ENCODE measurements at regions not wholly inside any gene's neighbourhood (a gene's known extent, or its start where the extent isn't known, plus 50 kb on each side); places are given as distances from the start of the nearest gene placed in this dataset.

DNA sequence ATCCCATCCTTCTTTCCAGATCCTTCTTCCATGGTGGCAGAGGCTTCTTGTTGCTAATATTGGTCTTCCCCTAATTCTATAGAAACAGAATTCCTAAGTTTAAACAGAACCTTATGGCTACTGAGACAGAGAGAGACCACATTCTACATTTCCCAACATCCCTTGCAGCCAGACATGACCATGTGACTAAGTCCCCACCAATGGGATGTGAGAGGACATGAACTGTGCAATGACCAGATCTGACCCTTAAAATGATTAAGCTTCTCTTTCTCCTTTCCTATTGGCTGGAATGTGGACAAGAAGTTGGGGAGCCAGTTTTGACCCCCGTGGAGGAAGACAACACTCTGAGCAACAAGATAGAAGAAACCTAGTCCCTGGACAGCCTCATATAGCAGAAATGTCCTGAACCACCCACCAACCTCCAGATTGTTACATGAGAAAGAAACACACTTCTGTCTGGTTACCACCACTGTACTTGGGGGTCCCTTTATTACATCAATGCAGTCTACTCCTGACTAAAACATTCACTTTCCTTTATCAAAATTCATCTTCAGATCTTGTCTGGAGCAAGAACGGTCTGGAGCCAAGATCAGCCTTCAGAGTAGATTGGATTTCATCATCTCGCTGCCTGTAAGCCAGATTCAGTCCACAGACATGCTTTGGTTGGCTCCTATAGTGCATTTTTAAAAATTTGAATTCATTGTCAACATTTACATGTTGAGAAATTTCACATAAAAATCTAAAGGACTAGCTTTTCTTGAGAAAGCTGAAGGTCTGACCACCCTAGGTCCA lies 183.9 kb downstream of the SHQ1 start:
- Histone ChIP-seq H3K9me2 (ENCODE audit: insufficient read depth) (peaks cover 7% of the 10 kb centered on the region; the same call in 1 of the 2 replicates), H3K27ac (ENCODE audit: low read depth) (no peak overlapping the region), H3K79me2 (replicated peaks; ENCODE audit: insufficient read depth) (no peaks in the 10 kb centered on the region), H3K36me3 (ENCODE audit: insufficient read depth) (no peaks in the 10 kb centered on the region), H2AFZ (no peak overlapping the region), H3F3A (replicated peaks; ENCODE audit: low read depth) (no peaks in the 10 kb centered on the region), H3K4me1 (ENCODE audit: insufficient read depth) (peaks cover 4% of the 10 kb centered on the region), H3K4me3 (no peak overlapping the region), H4K20me1 (replicated peaks; ENCODE audit: insufficient read depth) (no peaks in the 10 kb centered on the region), H3K27me3 (ENCODE audit: insufficient read depth) (no peaks in the 10 kb centered on the region), H3K4me2 (no peak overlapping the region)
- no peak for DNase-seq (ENCODE audit: low spot score)
- ATAC-seq, result no peak
- Mint-ChIP-seq H3K36me3 (ENCODE audit: low read depth) (no peaks in the 10 kb centered on the region), H3K4me3 (no peak overlapping the region), H3K27me3 (ENCODE audit: insufficient read depth, low read depth, poor library complexity) (peaks cover 3% of the 10 kb centered on the region), H3K4me1 (peaks cover 2% of the 10 kb centered on the region), H3K27ac (no peak overlapping the region), H3K9me3 (peaks cover 4% of the 10 kb centered on the region)
- TF ChIP-seq ZNF114 (CRISPR knock-in tag; IDR thresholded peaks at IDR 0.05) (no peak), JUNB (IDR thresholded peaks at IDR 0.05; ENCODE audit: unreplicated experiment) (no peak), STAT1 (IDR thresholded peaks at IDR 0.05; ENCODE audit: unreplicated experiment) (no peak), EZH2phosphoT487 (IDR thresholded peaks at IDR 0.05; ENCODE audit: unreplicated experiment) (no peak), POLR2AphosphoS5 (IDR thresholded peaks at IDR 0.05; ENCODE audit: low read depth) (no peak), CREB1 (CRISPR knock-in tag; IDR thresholded peaks at IDR 0.05; ENCODE audit: low read depth) (no peak)
- TF ChIP-seq, protein P1, sequence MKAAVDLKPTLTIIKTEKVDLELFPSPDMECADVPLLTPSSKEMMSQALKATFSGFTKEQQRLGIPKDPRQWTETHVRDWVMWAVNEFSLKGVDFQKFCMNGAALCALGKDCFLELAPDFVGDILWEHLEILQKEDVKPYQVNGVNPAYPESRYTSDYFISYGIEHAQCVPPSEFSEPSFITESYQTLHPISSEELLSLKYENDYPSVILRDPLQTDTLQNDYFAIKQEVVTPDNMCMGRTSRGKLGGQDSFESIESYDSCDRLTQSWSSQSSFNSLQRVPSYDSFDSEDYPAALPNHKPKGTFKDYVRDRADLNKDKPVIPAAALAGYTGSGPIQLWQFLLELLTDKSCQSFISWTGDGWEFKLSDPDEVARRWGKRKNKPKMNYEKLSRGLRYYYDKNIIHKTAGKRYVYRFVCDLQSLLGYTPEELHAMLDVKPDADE (IDR thresholded peaks at IDR 0.05), result no peak
- TF ChIP-seq, protein P2, sequence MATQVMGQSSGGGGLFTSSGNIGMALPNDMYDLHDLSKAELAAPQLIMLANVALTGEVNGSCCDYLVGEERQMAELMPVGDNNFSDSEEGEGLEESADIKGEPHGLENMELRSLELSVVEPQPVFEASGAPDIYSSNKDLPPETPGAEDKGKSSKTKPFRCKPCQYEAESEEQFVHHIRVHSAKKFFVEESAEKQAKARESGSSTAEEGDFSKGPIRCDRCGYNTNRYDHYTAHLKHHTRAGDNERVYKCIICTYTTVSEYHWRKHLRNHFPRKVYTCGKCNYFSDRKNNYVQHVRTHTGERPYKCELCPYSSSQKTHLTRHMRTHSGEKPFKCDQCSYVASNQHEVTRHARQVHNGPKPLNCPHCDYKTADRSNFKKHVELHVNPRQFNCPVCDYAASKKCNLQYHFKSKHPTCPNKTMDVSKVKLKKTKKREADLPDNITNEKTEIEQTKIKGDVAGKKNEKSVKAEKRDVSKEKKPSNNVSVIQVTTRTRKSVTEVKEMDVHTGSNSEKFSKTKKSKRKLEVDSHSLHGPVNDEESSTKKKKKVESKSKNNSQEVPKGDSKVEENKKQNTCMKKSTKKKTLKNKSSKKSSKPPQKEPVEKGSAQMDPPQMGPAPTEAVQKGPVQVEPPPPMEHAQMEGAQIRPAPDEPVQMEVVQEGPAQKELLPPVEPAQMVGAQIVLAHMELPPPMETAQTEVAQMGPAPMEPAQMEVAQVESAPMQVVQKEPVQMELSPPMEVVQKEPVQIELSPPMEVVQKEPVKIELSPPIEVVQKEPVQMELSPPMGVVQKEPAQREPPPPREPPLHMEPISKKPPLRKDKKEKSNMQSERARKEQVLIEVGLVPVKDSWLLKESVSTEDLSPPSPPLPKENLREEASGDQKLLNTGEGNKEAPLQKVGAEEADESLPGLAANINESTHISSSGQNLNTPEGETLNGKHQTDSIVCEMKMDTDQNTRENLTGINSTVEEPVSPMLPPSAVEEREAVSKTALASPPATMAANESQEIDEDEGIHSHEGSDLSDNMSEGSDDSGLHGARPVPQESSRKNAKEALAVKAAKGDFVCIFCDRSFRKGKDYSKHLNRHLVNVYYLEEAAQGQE (IDR thresholded peaks at IDR 0.05; ENCODE audit: unreplicated experiment), result no peak
- TF ChIP-seq, protein P3, sequence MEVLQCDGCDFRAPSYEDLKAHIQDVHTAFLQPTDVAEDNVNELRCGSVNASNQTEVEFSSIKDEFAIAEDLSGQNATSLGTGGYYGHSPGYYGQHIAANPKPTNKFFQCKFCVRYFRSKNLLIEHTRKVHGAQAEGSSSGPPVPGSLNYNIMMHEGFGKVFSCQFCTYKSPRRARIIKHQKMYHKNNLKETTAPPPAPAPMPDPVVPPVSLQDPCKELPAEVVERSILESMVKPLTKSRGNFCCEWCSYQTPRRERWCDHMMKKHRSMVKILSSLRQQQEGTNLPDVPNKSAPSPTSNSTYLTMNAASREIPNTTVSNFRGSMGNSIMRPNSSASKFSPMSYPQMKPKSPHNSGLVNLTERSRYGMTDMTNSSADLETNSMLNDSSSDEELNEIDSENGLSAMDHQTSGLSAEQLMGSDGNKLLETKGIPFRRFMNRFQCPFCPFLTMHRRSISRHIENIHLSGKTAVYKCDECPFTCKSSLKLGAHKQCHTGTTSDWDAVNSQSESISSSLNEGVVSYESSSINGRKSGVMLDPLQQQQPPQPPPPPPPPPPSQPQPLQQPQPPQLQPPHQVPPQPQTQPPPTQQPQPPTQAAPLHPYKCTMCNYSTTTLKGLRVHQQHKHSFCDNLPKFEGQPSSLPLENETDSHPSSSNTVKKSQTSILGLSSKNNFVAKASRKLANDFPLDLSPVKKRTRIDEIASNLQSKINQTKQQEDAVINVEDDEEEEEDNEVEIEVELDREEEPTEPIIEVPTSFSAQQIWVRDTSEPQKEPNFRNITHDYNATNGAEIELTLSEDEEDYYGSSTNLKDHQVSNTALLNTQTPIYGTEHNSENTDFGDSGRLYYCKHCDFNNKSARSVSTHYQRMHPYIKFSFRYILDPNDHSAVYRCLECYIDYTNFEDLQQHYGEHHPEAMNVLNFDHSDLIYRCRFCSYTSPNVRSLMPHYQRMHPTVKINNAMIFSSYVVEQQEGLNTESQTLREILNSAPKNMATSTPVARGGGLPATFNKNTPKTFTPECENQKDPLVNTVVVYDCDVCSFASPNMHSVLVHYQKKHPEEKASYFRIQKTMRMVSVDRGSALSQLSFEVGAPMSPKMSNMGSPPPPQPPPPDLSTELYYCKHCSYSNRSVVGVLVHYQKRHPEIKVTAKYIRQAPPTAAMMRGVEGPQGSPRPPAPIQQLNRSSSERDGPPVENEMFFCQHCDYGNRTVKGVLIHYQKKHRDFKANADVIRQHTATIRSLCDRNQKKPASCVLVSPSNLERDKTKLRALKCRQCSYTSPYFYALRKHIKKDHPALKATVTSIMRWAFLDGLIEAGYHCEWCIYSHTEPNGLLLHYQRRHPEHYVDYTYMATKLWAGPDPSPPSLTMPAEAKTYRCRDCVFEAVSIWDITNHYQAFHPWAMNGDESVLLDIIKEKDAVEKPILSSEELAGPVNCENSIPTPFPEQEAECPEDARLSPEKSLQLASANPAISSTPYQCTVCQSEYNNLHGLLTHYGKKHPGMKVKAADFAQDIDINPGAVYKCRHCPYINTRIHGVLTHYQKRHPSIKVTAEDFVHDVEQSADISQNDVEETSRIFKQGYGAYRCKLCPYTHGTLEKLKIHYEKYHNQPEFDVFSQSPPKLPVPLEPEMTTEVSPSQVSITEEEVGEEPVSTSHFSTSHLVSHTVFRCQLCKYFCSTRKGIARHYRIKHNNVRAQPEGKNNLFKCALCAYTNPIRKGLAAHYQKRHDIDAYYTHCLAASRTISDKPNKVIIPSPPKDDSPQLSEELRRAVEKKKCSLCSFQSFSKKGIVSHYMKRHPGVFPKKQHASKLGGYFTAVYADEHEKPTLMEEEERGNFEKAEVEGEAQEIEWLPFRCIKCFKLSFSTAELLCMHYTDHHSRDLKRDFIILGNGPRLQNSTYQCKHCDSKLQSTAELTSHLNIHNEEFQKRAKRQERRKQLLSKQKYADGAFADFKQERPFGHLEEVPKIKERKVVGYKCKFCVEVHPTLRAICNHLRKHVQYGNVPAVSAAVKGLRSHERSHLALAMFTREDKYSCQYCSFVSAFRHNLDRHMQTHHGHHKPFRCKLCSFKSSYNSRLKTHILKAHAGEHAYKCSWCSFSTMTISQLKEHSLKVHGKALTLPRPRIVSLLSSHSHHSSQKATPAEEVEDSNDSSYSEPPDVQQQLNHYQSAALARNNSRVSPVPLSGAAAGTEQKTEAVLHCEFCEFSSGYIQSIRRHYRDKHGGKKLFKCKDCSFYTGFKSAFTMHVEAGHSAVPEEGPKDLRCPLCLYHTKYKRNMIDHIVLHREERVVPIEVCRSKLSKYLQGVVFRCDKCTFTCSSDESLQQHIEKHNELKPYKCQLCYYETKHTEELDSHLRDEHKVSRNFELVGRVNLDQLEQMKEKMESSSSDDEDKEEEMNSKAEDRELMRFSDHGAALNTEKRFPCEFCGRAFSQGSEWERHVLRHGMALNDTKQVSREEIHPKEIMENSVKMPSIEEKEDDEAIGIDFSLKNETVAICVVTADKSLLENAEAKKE (CRISPR knock-in tag; IDR thresholded peaks at IDR 0.05), result no peak
- TF ChIP-seq, protein P4, sequence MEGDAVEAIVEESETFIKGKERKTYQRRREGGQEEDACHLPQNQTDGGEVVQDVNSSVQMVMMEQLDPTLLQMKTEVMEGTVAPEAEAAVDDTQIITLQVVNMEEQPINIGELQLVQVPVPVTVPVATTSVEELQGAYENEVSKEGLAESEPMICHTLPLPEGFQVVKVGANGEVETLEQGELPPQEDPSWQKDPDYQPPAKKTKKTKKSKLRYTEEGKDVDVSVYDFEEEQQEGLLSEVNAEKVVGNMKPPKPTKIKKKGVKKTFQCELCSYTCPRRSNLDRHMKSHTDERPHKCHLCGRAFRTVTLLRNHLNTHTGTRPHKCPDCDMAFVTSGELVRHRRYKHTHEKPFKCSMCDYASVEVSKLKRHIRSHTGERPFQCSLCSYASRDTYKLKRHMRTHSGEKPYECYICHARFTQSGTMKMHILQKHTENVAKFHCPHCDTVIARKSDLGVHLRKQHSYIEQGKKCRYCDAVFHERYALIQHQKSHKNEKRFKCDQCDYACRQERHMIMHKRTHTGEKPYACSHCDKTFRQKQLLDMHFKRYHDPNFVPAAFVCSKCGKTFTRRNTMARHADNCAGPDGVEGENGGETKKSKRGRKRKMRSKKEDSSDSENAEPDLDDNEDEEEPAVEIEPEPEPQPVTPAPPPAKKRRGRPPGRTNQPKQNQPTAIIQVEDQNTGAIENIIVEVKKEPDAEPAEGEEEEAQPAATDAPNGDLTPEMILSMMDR (conservative IDR thresholded peaks at IDR 0.05; ENCODE audit: low read depth in 2 of 2), result no peak
